K562 (cell line): ENCODE measurements at regions not wholly inside any gene's neighbourhood (a gene's known extent, or its start where the extent isn't known, plus 50 kb on each side); places are given as distances from the start of the nearest gene placed in this dataset.

ENCODE experiments used
- CBFA2T2 ChIP-seq: fragments of 450-650 bp; conservative IDR thresholded peaks from 2 replicates; pipeline ENCODE4 v1.6.1; 2017; ENCODE audit warnings: mild to moderate bottlenecking
- CBX3 ChIP-seq, 2 experiments: IDR thresholded peaks; 1 replicate in 1 of 2; 2 replicates in 1 of 2; pipeline ENCODE4 v1.6.1; 2012; ENCODE audit warnings: inconsistent platforms in 2 of 2, low read length in 2 of 2, borderline replicate concordance in 1 of 2, control low read depth in 1 of 2
- CC2D1A ChIP-seq: fragments of 450-650 bp; IDR thresholded peaks from 2 replicates; pipeline ENCODE4 v1.6.1; 2017; ENCODE audit warnings: mild to moderate bottlenecking
- CEBPB ChIP-seq: fragments of 450-650 bp; IDR thresholded peaks from 2 replicates; pipeline ENCODE4 v1.6.1; 2016; ENCODE audit warnings: missing genetic modification characterization, missing compliant biosample characterization
- CHCHD3 ChIP-seq: fragments of 250-450 bp; sonication (Bioruptor Pico); IDR thresholded peaks from 2 replicates; pipeline ENCODE4 v2.1.2; 2022; ENCODE audit warnings: mild to moderate bottlenecking
- CREB3 ChIP-seq: fragments of 450-650 bp; conservative IDR thresholded peaks from 2 replicates; pipeline ENCODE4 v1.6.1; 2016; ENCODE audit warnings: missing genetic modification characterization, low read depth, mild to moderate bottlenecking, missing compliant biosample characterization, moderate library complexity
- CREBBP ChIP-seq: IDR thresholded peaks from one replicate; pipeline ENCODE4 v1.6.1; 2012; ENCODE audit warnings: low read depth, mild to moderate bottlenecking, control low read depth, inconsistent platforms, low read length
- DDX20 ChIP-seq: fragments of 450-650 bp; IDR thresholded peaks from 2 replicates; pipeline ENCODE4 v1.6.1; 2016; ENCODE audit warnings: missing genetic modification characterization, low read depth, mild to moderate bottlenecking, missing compliant biosample characterization, moderate library complexity
- EHMT2 ChIP-seq: fragments of 450-650 bp; IDR thresholded peaks from 2 replicates; pipeline ENCODE4 v1.6.1; 2018; ENCODE audit warnings: antibody characterized with exemption
- FOXJ2 ChIP-seq: fragments of 200-800 bp; sonication (Bioruptor generic); IDR thresholded peaks from 2 replicates; pipeline ENCODE4 v1.6.1; 2016; ENCODE audit warnings: missing genetic modification characterization, missing compliant biosample characterization
- HMBOX1 ChIP-seq: sonication (generic); IDR thresholded peaks from 2 replicates; pipeline ENCODE4 v1.6.1; 2016
- HNRNPL ChIP-seq: fragments of 200-400 bp; formaldehyde crosslinking; IDR thresholded peaks from 2 replicates; pipeline ENCODE4 v1.6.1; 2017; ENCODE audit warnings: low read depth, mild to moderate bottlenecking, low read length
- ID3 ChIP-seq, 2 experiments: fragments of 250-450 bp in 1 of 2; fragments of 450-650 bp in 1 of 2; sonication (Bioruptor Pico) in 1 of 2; IDR thresholded peaks; 2 replicates each; pipeline versions ENCODE4 v1.6.1 to v1.8.0; 2016 to 2021; ENCODE audit warnings: mild to moderate bottlenecking in 2 of 2, moderate library complexity in 2 of 2, missing compliant biosample characterization in 1 of 2, missing genetic modification characterization in 1 of 2
- NBN ChIP-seq: fragments of 450-650 bp; IDR thresholded peaks from 2 replicates; pipeline ENCODE4 v1.6.1; 2016; ENCODE audit warnings: low read depth, mild to moderate bottlenecking
- NCOA2 ChIP-seq, 2 experiments: fragments of 450-650 bp; IDR thresholded peaks; 2 replicates each; pipeline ENCODE4 v1.6.1; 2018; ENCODE audit warnings: mild to moderate bottlenecking in 2 of 2, moderate library complexity in 1 of 2; ENCODE audit not compliant: partially characterized antibody in 2 of 2
- NR1H2 ChIP-seq: sonication (generic); formaldehyde crosslinking; IDR thresholded peaks from 2 replicates; pipeline ENCODE4 v1.4.0; 2020; ENCODE audit warnings: mild to moderate bottlenecking, missing genetic modification reagents
- PTTG1 ChIP-seq: fragments of 450-650 bp; IDR thresholded peaks from 2 replicates; pipeline ENCODE4 v1.6.1; 2016; ENCODE audit warnings: low read depth, mild to moderate bottlenecking, missing genetic modification characterization, missing compliant biosample characterization
- STAG1 ChIP-seq: sonication (generic); formaldehyde crosslinking; IDR thresholded peaks from 2 replicates; pipeline ENCODE4 v1.5.0; 2020; ENCODE audit warnings: missing genetic modification reagents, borderline replicate concordance
- TCF7 ChIP-seq: sonication (generic); IDR thresholded peaks from 2 replicates; pipeline ENCODE4 v1.6.1; 2016; ENCODE audit warnings: antibody characterized with exemption, borderline replicate concordance
- ZBTB8A ChIP-seq: fragments of 450-650 bp; IDR thresholded peaks from 2 replicates; pipeline ENCODE4 v1.6.1; 2018; ENCODE audit warnings: mild to moderate bottlenecking, moderate library complexity; ENCODE audit not compliant: partially characterized antibody
- ZFP30 ChIP-seq: fragments of 250-450 bp; sonication (Bioruptor Pico); IDR thresholded peaks from 2 replicates; pipeline ENCODE4 v1.8.0; 2022; ENCODE audit warnings: moderate library complexity, mild to moderate bottlenecking, inconsistent platforms, borderline replicate concordance
- ZNF444 ChIP-seq: fragments of 250-450 bp; sonication (Bioruptor Pico); IDR thresholded peaks from 2 replicates; pipeline ENCODE4 v1.4.0; 2020; ENCODE audit warnings: mild to moderate bottlenecking, moderate library complexity
- ZNF586 ChIP-seq: fragments of 450-650 bp; formaldehyde crosslinking; conservative IDR thresholded peaks from 2 replicates; pipeline ENCODE4 v1.4.0; 2020; ENCODE audit warnings: mild to moderate bottlenecking, moderate library complexity
- ZNF77 ChIP-seq: fragments of 250-450 bp; sonication (Bioruptor Pico); IDR thresholded peaks from 2 replicates; pipeline ENCODE4 v1.5.0; 2020
- TF ChIP-seq, protein P1 (sequence below): fragments of 250-450 bp; sonication (Bioruptor Pico); IDR thresholded peaks from 2 replicates; pipeline ENCODE4 v1.8.0; 2021; ENCODE audit warnings: moderate library complexity, mild to moderate bottlenecking, inconsistent platforms

DNA sequence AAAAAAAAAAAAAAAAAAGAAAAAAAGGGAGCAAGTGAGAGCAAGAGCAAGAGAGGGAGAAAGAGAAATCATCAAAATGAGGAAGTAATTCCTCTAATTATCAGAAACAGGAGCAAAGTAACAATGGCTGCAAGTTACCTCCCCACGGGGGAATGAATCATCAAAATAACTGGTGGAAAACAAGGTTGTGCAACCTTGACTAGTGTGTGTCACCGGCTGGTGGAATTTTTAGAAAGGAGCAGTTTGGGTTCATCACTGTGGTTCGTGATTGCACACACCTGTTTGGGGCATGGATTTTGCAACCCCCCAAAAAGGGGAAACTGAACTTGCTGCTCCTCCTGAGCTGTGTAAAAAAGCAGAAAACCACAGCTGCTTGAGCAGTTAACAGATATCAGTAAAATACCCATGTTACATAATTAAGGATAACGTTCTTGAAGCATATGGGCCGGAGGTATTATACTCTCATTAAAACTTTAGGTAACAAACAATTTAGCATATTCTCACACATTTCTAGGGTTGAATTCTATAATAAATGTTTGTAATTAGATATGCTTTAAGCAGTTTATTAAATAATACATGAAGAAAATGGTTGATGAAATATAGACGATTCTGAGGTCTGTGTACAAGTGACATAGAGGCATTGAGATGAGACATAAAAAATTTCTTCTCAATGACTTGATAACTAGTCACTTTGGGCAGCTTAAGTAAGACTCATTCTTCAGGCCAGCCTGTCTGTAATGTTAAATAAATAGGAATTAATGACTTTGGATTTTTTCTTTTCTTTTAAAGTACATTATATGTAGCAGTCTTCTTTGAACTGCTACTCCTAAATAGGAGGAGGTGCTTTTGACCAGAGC, 184.2 kb upstream of the ZEB2 start (continued):
- TF ChIP-seq CBFA2T2 (0 out of 2 replicates have a peak, but pooled peaks have one; percentile 36), ZNF77 (CRISPR knock-in tag) (no peak), CHCHD3 (CRISPR knock-in tag) (no peak), CBX3 (IDR thresholded peaks at IDR 0.05; ENCODE audit: borderline replicate concordance in 1 of 2, low read length in 2 of 2) (peak in 1 of 2 experiments; percentile 77; a peak in 1 of 3 replicates), NBN (peak; percentile 76; the same call in 1 of the 2 replicates), EHMT2 (peak; percentile 83), NCOA2 (IDR thresholded peaks at IDR 0.05; ENCODE audit: partially characterized antibody in 2 of 2) (no peak), PTTG1 (tag) (no peak), HNRNPL (no peak), STAG1 (CRISPR knock-in tag) (no peak), CEBPB (tag) (peak; percentile 100), NR1H2 (no peak), ZBTB8A (no peak), CREBBP (no peak), TCF7 (no peak), DDX20 (tag) (peak; percentile 55; the same call in 1 of the 2 replicates), FOXJ2 (tag) (peak; percentile 88), CREB3 (tag) (0 out of 2 replicates have a peak, but pooled peaks have one; percentile 52), ZFP30 (no peak), HMBOX1 (peak; percentile 88), CC2D1A (peak; percentile 90), ZNF444 (no peak), ID3 (CRISPR knock-in tag; IDR thresholded peaks at IDR 0.05) (no peak), ID3 (tag; IDR thresholded peaks at IDR 0.05) (no peak), ZNF586 (CRISPR knock-in tag) (no peak)
- TF ChIP-seq, protein P1, sequence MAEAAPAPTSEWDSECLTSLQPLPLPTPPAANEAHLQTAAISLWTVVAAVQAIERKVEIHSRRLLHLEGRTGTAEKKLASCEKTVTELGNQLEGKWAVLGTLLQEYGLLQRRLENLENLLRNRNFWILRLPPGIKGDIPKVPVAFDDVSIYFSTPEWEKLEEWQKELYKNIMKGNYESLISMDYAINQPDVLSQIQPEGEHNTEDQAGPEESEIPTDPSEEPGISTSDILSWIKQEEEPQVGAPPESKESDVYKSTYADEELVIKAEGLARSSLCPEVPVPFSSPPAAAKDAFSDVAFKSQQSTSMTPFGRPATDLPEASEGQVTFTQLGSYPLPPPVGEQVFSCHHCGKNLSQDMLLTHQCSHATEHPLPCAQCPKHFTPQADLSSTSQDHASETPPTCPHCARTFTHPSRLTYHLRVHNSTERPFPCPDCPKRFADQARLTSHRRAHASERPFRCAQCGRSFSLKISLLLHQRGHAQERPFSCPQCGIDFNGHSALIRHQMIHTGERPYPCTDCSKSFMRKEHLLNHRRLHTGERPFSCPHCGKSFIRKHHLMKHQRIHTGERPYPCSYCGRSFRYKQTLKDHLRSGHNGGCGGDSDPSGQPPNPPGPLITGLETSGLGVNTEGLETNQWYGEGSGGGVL (CRISPR knock-in tag), result no peak
